Hypothalamus (tissue), 51 donors: ENCODE measurements at regions not wholly inside any gene's neighbourhood (a gene's known extent, or its start where the extent isn't known, plus 50 kb on each side); places are given as distances from the start of the nearest gene placed in this dataset.

ENCODE experiments used
- DNase-seq, 51 donors: peaks; one replicate each; lab custom pipeline; 2025; lab: John Stamatoyannopoulos, UW

DNA sequence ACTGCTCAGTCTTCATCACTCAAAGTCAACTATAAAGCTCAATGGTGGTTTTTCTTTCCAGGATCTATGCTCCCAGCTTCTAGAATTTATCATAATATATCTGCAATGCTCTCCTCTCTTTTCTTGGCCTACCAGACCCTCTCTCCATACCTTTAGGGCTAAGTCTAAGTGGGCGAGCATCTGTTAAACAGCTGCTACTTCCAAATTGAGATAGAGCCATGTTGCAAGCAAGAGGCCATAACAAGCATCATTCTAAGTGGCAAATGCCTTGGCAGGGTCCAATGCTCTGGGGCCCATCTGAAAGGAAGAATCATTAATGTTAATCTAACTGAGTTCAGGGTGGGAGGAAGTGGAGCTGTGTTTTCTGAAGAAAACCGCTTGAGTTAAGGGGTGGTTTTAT lies 324.0 kb downstream of the TLR4 start:
- no peak for DNase-seq

DNA sequence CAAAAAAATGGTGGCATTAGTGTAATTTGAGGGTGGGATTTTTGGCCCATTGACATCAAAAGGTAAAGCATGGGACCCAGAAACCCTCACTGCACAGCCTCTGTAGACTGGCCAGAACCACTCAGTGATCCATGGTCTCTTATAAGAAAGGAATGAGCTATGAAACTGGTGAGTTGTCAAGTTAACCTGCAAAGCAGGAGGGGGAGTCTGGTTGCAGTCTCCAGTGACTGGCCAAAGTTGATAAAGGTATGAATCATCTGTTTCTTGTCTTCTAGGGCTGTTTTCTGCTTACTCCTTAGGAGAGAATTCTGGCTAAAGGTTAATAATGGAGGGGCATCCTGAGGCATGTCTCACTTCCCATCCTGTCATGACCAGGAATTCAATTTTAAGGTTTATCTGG lies 325.2 kb downstream of the TLR4 start:
- DNase-seq = no peak

DNA sequence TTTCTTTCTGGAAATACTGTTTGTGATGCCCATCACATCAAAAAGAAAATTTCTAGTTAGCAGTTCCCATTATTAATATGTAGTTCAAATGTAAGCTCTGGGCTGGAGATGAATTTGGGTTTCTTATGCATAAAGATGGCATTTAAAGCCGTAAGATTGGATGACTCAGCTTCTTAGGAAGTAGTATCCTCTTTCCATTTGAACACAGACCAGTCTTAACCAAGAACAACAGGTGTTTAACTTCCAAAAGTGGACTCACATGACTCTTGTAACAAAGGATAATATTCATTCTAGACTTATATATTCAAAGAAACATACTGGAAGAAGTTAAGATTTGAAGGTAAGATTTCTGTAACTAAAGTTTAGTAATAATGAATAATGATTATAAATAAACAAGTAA lies 330.5 kb downstream of the TLR4 start:
- no peak for DNase-seq

DNA sequence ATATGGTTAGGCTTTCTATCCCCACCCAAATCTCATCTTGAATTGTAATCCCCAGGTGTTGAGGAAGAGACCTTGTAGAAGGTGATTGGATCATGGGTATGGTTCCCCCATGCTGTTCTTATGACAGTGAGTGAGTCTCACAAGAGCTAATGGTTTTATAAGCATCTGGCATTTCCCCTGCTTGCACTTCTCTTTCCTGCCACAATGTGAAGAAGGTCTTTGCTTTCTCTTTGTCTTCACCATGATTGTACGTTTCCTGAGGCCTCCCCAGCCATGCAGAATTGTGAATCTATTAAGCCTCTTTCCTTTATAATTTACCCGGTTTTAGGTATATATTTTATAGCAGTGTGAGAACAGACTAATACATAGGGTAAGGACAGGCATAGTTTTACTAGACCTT lies 334.5 kb downstream of the TLR4 start:
- DNase-seq = no peak

DNA sequence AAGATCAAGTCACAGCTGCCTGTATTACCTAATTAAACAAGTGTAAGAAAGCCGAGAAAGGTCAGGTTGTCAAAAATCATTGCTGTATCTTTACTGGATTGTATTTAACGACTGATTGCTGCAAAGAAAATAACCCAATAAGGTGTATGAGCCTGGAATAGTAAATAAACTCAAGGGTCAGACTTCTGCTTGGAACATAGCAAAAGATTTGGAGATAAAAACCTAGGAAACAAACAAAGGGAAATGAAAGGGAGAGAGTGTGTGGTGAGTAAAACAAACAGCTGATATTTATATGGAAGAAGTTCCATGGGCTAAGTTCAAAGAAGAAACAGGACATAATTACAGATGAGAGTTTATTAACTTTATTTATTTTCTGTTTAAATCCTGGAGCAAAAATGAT lies 354.0 kb downstream of the TLR4 start:
- DNase-seq = no peak

DNA sequence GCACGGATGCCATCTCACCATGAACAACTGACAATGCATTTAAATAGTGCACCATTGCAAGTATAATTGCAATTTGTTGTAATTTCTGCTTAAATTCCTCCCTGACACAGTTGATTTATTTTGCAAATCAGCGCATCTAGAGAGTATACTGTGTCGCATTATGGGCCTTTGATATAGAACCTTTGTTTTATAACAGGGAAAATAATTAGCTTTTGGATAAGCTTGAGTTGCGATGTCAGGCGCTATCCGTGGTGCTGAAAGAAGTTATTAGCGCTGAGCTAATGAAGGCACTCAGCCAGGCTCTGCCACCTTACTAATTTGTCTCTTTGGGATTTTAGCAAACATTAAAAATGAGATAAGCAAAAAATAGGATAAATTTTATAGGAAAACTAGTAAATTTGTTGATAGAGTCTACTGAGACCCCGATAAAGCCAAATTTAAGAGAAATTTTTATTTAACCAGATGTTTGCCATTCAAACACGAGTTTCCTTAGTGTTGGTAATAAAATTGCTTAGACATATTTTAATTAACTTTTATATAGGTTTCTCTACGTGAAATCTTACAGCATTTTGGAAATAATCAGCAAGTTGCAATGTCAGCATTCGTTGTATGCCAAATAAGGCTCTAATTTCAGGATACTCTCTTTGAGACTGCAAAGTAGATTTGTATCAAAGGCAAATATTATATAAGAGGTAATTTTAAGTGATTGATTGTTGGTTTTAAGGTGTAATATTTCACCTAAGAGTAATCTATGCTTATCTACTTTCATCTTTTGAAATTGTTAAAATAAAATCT lies 355.5 kb downstream of the TLR4 start:
- DNase-seq = peak in 12 of 51 donors; percentile 0 to 30 (median 2)

DNA sequence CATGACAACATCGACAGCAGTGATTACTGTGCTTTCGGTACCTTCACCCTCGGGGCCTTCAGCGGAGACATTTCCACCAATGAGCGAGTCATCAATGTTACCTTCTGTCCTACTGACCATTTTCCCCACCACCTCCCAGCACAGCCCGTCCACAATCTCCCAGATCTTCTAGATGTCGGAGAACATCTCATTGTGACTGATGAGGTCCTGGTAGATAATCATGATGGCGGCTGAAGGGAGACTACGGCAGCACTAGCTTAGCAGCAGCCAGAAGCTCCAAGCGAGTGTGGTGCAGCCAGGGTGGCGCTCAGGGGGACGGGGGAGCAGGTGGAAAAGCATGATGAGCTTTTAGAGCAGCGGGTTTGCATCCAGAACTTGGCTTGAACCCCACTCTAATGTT lies 379.0 kb downstream of the TLR4 start:
- no peak for DNase-seq

DNA sequence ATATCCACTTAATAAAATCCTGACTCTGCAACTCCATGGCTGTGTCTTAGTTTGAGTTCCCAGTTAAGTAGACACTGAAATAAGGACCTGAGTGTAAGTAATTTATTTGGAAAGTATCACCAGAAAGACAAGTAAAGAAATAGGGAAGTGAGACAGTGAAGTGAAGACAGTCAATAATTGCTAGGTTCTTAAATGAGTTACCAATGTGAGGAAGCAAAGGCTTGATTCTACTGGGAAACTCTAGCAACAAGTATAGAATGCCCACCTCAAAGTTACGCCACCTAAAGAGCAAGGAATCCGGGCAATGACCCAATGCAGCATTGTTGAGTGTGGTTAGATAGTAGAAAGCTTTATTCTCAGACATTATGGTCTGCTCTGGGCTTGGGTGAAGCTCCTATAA lies 383.9 kb downstream of the TLR4 start:
- no peak for DNase-seq

DNA sequence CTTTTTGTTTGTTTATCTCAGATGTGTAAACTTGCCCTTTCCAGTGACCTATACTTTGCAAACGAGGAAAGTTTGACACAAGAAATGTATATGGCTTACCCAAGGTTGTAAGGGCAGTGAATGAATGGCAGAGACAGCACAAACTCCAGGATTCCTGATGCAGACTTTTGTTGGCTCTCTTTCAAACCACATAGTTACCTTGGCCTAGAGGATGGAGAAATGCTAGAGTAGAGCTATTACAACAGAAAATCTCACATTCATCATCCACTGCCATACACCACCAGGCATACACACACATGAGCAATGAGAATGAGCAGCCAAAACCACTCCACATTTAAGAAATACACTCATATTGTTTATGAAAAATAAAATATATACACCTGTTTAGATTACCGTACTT lies 387.0 kb downstream of the TLR4 start:
- peak in 2 of 51 donors; percentile 6 to 36 for DNase-seq

DNA sequence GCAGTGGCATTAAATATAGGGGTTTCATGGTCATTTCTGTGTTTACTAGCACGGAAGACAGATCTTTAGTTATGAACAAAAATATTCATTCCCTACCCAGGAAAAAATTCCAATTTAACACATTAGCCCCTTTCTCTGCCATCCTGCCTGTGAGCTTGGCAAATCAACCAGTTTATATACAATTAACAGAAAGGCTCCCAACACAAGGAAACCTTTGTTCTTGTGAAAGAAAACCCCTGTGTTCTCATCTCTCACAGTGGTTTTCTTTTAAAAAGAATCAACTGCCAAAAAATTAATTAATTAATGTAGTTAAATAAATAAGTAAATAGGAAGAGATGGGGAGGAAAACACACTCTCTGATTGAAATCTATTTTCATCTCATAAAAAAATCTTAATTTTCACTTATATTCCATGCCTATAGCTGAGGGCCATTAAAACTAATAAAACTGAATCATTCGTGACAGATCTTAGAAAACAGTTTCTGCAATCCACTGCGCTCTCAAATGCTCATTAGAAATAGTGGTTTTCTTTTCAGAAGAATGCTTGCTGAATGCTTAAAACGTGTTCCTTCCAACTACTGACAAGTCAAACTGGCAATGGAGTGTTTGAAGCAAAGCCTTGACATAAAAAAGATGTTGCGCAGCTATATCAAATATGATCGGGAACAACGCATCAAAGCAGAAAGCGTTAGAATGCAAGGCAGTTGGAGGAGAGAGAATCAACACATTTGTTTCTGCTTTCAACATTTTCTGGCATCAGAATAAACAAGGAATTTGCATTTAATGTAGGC lies 387.7 kb downstream of the TLR4 start:
- peak in 7 of 51 donors; percentile 0 to 71 (median 4) for DNase-seq

DNA sequence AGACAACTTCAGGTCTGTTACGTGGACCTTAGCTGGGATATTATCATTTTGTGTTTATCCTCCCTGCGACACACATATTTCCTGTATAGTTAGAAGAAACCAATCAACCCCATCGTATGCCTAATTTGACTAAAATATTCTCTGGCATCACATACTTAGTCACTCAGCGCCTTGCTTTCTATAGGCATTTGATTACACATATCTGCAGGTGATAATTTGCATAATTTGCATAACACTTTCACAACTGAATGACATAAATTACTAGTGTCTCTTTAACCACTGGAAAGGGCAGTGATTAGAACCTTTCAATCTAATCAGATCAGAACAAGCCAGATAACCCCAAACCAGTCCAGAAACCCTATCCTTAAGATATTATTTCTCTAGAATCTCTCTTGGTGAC lies 390.2 kb downstream of the TLR4 start:
- DNase-seq = no peak

DNA sequence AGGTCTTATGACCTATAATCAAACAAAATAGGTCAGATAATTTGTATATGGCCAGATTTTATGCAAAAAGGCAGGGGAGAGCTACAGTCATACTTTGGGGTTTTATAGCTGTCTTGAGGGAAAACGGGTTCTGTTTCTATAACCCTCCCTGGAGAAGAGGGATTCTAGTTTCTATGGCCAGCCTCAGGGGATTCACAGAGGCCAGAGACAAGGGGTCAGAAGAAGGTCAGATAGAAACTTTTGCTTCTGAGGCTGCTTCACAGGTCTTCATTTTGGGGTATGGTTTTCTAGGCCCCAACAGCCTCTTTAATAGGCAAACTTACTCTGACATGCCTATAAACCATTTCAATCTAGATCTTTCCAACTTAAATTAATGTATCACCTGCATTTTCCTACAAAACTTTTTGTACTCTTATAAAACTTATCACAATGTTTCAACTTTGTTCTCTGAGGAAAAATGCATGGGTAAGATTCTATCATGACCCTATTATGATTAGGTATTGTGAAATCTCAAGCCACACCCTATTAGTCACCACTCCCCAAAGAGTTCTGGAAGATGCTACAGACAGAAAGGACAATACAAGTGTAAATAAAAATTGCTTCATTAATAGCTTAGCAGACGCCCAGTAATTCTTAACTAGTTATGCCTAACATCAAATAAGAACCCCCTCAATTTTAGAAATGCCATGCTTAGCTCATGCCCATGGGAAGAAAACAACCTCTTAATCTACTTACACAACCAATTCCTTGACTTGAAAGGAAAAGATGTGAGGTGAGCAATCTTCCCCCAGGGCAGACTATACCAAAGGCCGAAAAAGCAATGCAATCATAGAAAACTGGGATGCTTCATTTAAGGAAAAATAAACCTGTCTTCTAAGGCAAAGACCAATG lies 396.6 kb downstream of the TLR4 start:
- no peak for DNase-seq

DNA sequence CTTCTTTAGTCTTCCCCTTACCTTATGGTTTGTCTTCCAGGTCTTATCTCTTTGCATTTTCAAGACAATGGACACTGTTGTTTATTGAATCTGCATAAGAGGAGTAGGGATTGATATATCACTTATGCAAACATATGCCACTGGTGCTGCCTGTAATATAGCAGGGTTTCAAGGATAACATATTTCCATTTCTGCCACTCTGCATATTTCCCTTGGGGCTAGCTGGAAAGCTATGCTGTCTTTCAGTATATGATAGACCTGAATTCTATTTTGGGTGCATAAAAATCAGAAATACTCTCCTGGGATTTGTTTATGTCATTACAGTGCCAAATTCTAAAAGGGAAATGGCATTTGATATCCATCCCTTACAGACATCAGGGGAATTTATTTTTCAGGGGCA lies 400.2 kb downstream of the TLR4 start:
- no peak for DNase-seq

DNA sequence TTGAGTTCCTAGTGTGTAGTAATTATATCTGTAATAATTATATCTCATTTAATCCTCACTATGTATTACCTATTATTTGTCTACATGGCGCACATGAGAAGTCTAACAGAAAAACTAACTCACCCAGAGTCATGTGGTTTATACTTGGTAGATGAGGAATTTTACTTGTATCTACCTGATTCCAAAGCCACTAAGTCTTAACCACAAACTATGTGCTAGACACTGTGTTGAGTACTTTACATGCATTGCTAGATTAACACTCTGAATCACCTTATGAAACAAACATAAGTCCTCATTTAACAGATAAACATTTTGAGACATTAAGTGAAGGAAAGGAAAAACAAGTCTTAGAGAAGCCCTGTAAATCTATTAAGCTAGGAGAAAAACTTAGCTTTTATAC lies 404.8 kb downstream of the TLR4 start:
- no peak for DNase-seq

DNA sequence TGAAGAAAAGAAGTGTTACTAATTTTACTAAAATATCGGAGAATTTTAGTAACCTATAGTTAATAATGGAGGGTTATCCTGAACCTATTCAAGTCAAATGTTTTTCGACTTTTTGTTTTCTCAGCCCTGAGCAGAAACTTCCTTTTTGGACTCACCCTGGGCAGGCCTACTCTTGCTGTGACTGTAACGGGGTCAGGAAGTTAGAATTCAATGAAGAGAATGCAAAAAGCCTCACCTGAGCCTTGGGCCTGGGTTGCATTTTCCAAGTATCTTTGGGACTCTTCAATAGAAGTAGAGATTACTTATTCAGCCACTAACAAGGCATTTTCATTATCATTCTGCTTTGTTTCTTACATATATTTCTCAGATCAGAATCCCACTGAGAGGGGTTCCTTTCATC lies 405.3 kb downstream of the TLR4 start:
- DNase-seq = no peak

DNA sequence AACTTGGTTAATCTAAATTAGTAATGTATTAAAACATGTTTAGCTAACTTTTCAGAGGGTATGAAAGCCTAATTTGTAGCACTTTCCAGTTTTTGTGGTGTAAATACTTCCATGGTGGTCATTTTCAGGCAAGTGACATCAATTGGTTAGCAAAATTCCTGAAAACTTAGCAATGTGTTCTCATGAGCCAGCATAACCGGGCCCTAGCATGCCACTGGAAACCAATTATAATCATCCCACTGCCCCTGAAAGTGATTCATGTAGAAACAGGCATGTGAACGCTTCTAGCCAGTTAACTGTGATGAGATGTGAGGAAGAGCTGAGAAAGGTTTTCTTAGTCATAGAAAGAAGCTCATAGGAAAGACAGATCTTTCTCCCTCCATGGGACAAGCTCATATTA lies 417.2 kb downstream of the TLR4 start:
- DNase-seq = no peak

DNA sequence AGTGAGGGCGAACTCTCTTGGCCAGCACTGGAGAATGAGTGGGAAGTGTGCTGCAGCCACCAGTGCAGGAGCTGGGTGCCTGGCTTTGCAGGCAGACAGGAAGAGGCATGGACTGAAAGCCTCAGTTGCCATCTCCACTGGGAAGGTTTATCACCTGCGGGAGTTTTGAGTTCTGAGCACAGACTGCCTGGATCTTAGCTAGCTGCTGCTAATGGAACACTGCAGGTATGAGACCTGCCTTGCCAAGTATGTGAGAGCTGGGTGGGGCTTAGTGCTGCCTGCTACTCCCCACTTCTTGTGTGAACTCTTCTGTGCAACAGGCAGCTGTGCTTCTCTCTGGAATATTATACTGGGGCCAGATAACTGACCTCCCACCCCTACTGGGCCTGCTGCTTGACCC lies 424.1 kb downstream of the TLR4 start:
- no peak for DNase-seq

DNA sequence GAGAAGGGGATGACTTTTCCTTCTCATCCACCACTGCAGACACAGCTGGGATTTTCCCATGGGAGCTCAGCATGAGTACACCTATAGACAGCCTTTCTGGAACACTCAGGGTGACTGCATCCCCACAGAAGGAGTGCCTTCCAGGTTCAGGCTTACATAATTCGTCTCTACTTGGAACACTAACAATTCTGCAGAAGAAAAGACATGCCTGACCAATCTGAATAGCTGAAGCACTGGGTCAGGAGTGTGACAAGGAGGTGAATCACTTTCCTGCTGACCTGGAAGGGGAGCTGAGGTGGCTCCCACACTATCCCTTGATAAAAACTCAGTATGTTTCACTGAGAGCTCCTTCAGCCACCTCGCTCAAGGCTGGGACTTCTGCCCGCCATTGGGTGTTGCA lies 425.3 kb downstream of the TLR4 start:
- DNase-seq = no peak

DNA sequence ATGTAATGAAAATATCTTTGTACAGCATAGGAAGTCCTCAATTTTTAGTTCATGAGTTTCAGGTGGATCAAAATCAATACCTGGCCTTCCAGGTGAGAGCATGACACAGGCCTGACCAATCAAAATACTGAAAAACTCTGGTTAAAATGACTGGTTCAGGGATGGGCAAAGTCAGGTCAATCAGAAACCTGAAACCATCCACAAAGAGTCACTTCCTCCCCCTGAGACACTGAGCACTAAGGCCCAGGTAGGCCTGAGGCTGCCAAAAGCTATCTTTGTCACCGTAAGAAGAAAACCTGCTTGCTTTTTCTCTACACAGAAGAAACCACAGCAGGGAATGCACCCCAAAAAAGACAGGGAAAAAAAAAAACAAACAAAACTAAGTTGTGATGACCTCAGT lies 444.8 kb downstream of the TLR4 start:
- no peak for DNase-seq

DNA sequence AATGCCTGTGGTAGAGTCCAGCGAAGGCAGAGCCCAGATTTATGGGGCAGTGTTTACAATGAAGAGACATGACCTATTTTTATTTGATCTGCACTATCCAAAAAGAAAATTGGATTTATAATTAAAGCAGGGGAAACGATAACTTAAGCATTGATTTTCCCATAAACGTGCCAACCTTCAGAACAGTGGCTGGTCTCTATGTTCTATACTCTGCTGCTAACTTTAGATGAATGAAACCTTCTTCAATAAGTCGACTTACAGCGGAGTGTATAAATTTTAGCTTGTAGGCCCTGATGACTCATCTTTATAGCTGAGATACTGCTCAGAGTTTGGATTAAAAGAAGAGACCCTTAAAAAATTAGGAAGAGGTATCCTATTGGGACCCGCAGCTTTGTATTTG lies 452.6 kb downstream of the TLR4 start:
- no peak for DNase-seq

DNA sequence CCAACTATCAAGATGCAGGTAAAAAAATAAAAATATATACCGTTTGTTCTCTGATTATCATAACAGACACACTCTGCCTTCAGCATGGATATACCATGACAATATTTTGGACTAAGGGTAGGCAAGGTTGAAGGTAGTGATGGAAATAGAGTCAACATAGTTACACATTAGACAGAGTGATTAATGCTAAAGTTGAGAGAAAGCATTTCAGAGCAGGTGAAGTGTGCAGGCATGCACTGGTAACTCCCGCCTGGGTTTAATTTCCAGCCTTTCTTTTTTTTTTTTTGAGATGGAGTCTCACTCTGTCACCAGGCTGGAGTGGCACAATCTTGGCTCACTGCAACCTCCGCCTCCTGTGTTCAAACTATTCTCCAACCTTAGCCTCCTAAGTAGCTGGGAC lies 458.5 kb downstream of the TLR4 start:
- DNase-seq = no peak
